Endodermal cell (in vitro differentiated cells): ENCODE measurements at regions not wholly inside any gene's neighbourhood (a gene's known extent, or its start where the extent isn't known, plus 50 kb on each side); places are given as distances from the start of the nearest gene placed in this dataset.
A peak's percentile ranks its signal among the peaks of the same experiment; 100 is the strongest.

Experiments used
- DNase-seq: peaks from one replicate; pipeline ENCODE4 v3.0.0-alpha.2; 2017
- H3K27ac ChIP-seq: 2 replicates; pipeline ENCODE4 v1.5.1; 2013; ENCODE audit warnings: mild to moderate bottlenecking, low read depth, low read length, moderate library complexity
- H3K27me3 ChIP-seq: 2 replicates; pipeline ENCODE4 v1.6.1; 2013; ENCODE audit warnings: mild to moderate bottlenecking, low read length, moderate library complexity; ENCODE audit not compliant: insufficient read depth, control insufficient read depth, poor library complexity, severe bottlenecking
- H3K36me3 ChIP-seq: 2 replicates; pipeline ENCODE4 v1.7.0; 2013; ENCODE audit warnings: mild to moderate bottlenecking, low read length, moderate library complexity; ENCODE audit not compliant: control insufficient read depth, insufficient read depth
- H3K4me1 ChIP-seq: one replicate; pipeline ENCODE4 v1.7.0; 2013; ENCODE audit warnings: low read length; ENCODE audit not compliant: control insufficient read depth, insufficient read depth
- H3K4me3 ChIP-seq: 2 replicates; pipeline ENCODE4 v1.5.1; 2013; ENCODE audit warnings: mild to moderate bottlenecking, low read length, moderate library complexity
- H3K9ac ChIP-seq: 2 replicates; pipeline ENCODE4 v1.6.1; 2013; ENCODE audit warnings: mild to moderate bottlenecking, low read length, moderate library complexity; ENCODE audit not compliant: poor library complexity, severe bottlenecking; ENCODE audit errors: extremely low read depth
- H3K9me3 ChIP-seq: 2 replicates; pipeline ENCODE4 v1.6.1; 2013; ENCODE audit warnings: mild to moderate bottlenecking, low read length, moderate library complexity; ENCODE audit not compliant: control insufficient read depth
- H3K27ac Mint-ChIP-seq: 2 replicates; pipeline ENCODE4 v1.8.0; 2020; ENCODE audit warnings: mixed read lengths
- H3K27me3 Mint-ChIP-seq: 2 replicates; pipeline ENCODE4 v1.8.0; 2021; ENCODE audit warnings: mild to moderate bottlenecking, mixed read lengths; ENCODE audit not compliant: insufficient read depth
- H3K36me3 Mint-ChIP-seq: 2 replicates; pipeline ENCODE4 v1.8.0; 2020; ENCODE audit warnings: low read depth, mixed read lengths
- H3K4me1 Mint-ChIP-seq: 2 replicates; pipeline ENCODE4 v1.8.0; 2020; ENCODE audit warnings: mixed read lengths
- H3K4me3 Mint-ChIP-seq: 2 replicates; pipeline ENCODE4 v1.8.0; 2020; ENCODE audit warnings: mild to moderate bottlenecking, moderate library complexity, mixed read lengths
- H3K9me3 Mint-ChIP-seq: 2 replicates; pipeline ENCODE4 v1.8.0; 2020; ENCODE audit warnings: mild to moderate bottlenecking, mixed read lengths
- WGBS, 2 experiments: methylation state at CpG; one replicate each; pipeline versions ENCODE4 v1.1.5 to v1.1.7; 2013; ENCODE audit warnings: missing lambda C conversion rate in 2 of 2, mixed read lengths in 1 of 2; ENCODE audit not compliant: insufficient coverage in 1 of 2, insufficient read length in 1 of 2; 5-methylcytosine and 5-hydroxymethylcytosine counted together
- TF ChIP-seq, protein P1 (sequence below): fragments of 200-600 bp; sonication (generic); conservative IDR thresholded peaks from 2 replicates; pipeline ENCODE4 v1.5.0; 2021; ENCODE audit warnings: antibody characterized with exemption, mild to moderate bottlenecking

DNA sequence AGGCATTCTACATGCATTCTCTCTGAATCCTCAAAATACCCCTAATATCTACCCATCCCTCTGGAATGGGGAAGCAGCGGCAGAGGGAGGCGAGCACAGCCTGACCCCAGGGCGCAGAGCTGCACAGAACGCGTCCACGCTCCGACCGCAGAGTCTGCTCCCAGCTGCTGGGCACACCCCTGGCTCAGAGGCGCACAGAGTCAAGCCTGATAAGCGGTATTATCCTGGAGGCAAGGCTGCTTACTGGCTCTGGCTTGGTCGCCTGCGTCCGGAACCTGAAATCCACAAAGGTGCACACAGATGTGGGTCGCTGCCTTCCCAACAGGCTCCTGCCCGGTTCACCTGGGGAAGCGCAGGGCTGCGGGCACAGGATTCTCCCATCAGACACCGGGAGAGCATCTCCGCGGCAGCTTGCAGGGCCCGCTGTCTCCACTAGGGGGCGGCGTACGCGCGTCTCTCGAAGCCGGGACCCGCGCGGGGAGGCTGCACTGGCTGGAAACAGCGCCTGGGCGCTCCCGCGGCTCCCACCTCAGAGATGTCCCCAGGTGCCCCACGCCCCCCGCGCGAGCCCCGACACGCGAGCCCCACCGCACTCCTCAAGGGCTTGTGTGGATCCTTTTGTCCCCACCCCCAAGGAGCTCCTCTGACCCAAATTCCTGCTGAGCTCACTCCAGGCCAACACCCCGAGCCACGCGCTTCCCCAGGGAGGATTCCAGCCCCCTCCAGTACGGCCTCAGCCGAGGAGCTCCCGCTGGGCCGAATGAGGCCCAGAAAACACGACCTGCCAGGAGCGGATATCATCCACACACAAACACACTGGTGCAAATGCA is 120.1 kb upstream of the FZD10 start:
- Histone ChIP-seq H3K9ac (no peak overlapping the region), H3K4me3 (no peak overlapping the region), H3K27me3 (peaks cover 96% of the 10 kb centered on the region), H3K4me1 (peaks cover 5% of the 10 kb centered on the region), H3K36me3 (no peaks in the 10 kb centered on the region), H3K9me3 (no peaks in the 10 kb centered on the region), H3K27ac (no peak overlapping the region)
- Mint-ChIP-seq H3K36me3 (no peaks in the 10 kb centered on the region), H3K9me3 (no peaks in the 10 kb centered on the region), H3K27me3 (peaks cover 98% of the 10 kb centered on the region), H3K4me3 (no peak overlapping the region), H3K27ac (no peak overlapping the region), H3K4me1 (peaks cover 17% of the 10 kb centered on the region)
- WGBS, 2 experiments, result 12 to 17% methylated on average over 27 to 52 of the region's 52 CpGs
- peak; percentile 98 for DNase-seq
- TF ChIP-seq, protein P1, sequence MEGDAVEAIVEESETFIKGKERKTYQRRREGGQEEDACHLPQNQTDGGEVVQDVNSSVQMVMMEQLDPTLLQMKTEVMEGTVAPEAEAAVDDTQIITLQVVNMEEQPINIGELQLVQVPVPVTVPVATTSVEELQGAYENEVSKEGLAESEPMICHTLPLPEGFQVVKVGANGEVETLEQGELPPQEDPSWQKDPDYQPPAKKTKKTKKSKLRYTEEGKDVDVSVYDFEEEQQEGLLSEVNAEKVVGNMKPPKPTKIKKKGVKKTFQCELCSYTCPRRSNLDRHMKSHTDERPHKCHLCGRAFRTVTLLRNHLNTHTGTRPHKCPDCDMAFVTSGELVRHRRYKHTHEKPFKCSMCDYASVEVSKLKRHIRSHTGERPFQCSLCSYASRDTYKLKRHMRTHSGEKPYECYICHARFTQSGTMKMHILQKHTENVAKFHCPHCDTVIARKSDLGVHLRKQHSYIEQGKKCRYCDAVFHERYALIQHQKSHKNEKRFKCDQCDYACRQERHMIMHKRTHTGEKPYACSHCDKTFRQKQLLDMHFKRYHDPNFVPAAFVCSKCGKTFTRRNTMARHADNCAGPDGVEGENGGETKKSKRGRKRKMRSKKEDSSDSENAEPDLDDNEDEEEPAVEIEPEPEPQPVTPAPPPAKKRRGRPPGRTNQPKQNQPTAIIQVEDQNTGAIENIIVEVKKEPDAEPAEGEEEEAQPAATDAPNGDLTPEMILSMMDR, result peak; percentile 98

DNA sequence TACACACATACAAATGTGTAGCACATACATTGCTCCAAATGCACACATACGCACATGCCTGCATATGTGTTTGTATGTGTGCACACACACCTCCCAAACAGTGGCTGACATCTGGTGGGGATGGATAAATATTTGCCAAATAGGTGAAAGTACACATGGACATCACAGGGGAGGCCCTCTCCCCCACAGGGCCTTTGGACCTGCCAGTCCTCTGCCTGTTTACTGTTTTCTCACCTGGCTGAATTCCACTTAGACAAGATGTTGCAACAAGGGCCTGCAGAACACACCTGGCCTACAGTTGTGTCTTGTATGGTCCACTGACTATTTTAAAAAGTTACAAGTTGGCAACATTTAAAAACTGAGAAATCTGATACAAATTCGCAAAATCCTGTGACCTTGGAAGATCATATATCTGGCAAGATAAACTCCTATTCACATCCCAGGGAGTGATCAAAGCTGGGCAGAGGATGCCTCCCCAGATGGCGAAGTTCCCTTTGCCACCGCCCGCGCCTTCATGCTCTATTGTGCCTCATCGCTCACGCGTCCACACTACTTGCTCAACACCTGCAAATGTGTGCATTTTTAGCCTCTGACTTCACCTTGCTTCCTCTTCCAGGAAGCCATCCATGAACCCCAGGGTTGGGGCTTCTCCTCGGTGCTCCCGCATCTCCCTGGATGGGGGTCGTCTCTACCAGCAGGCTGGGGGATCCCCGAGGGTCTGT is 118.4 kb upstream of the FZD10 start:
- H3K36me3 Mint-ChIP-seq, result no peaks in the 10 kb centered on the region
- peaks cover 17% of the 10 kb centered on the region for H3K4me1 Mint-ChIP-seq
- H3K27me3 Mint-ChIP-seq, result peaks cover 98% of the 10 kb centered on the region
- H3K9me3 Mint-ChIP-seq, result no peaks in the 10 kb centered on the region
- no peak overlapping the region for H3K27ac Mint-ChIP-seq
- H3K4me3 Mint-ChIP-seq, result no peak overlapping the region
- TF ChIP-seq, protein P1, result no peak
- DNase-seq, result peak; percentile 63
- Histone ChIP-seq H3K9me3 (no peaks in the 10 kb centered on the region), H3K27me3 (peaks cover 96% of the 10 kb centered on the region), H3K4me3 (no peak overlapping the region), H3K27ac (no peak overlapping the region), H3K4me1 (peaks cover 5% of the 10 kb centered on the region), H3K9ac (no peak overlapping the region), H3K36me3 (no peaks in the 10 kb centered on the region)
- WGBS, 2 experiments, result 32 to 53% methylated on average over 9 to 13 of the region's 13 CpGs

DNA sequence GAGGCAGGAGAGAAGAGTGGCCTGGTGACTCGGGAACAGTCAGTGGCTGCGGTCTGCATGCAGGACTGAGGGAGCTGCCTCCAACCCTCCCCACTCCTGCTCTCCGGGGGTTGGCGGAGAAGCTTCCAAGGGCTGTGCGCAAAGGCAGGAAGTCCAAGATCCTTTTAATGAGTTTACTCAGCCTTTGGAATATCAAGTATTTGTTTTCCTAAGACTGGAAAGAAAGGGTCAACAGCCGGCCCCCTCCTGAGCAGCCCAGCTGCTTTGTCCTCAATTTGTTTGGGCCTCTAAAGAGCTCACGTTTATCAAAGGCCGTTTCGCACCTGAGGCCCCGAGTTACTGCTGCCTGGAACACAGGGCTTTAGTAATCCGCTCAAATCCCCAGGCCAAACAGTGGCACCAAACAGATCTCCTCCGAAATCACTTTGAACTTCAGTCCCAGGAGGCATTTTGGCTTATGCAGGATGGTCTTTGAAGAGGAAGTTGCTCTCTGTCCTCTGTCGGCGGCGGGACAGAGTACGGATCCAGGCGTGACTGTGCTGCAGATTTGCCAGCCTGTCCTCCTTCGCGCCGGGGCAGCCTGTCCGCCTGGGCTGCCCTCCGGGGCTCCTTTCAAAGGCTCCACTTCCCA is 117.2 kb upstream of the FZD10 start:
- no peak overlapping the region for H3K4me3 Mint-ChIP-seq
- H3K9me3 ChIP-seq, result no peaks in the 10 kb centered on the region
- H3K36me3 Mint-ChIP-seq, result no peaks in the 10 kb centered on the region
- no peak overlapping the region for H3K4me3 ChIP-seq
- H3K4me1 Mint-ChIP-seq, result peaks cover 17% of the 10 kb centered on the region
- H3K27ac Mint-ChIP-seq, result no peak overlapping the region
- peaks cover 98% of the 10 kb centered on the region for H3K27me3 Mint-ChIP-seq
- peaks cover 5% of the 10 kb centered on the region for H3K4me1 ChIP-seq
- H3K27ac ChIP-seq, result peak overlapping the region; percentile 18
- TF ChIP-seq, protein P1, result no peak
- peak; percentile 94 for DNase-seq
- H3K9me3 Mint-ChIP-seq, result peaks cover 8% of the 10 kb centered on the region
- 1% methylated on average over 12 to 22 of the region's 22 CpGs for WGBS, 2 experiments
- H3K9ac ChIP-seq, result no peak overlapping the region
- H3K36me3 ChIP-seq, result no peaks in the 10 kb centered on the region
- H3K27me3 ChIP-seq, result peaks cover 96% of the 10 kb centered on the region
